B cell (primary cell): ENCODE measurements at regions not wholly inside any gene's neighbourhood (a gene's known extent, or its start where the extent isn't known, plus 50 kb on each side); places are given as distances from the start of the nearest gene placed in this dataset.

ENCODE experiments used
- EZH2 ChIP-seq: IDR thresholded peaks from 2 replicates; pipeline ENCODE4 v1.6.1; 2012; ENCODE audit warnings: borderline replicate concordance, low read depth, mild to moderate bottlenecking, moderate library complexity, low read length; ENCODE audit not compliant: insufficient read depth, poor library complexity, severe bottlenecking
- TF ChIP-seq, protein P1 (sequence below): fragments of 200-600 bp; IDR thresholded peaks from one replicate; pipeline ENCODE4 v1.8.0; 2022; ENCODE audit warnings: antibody characterized with exemption, mild to moderate bottlenecking

DNA sequence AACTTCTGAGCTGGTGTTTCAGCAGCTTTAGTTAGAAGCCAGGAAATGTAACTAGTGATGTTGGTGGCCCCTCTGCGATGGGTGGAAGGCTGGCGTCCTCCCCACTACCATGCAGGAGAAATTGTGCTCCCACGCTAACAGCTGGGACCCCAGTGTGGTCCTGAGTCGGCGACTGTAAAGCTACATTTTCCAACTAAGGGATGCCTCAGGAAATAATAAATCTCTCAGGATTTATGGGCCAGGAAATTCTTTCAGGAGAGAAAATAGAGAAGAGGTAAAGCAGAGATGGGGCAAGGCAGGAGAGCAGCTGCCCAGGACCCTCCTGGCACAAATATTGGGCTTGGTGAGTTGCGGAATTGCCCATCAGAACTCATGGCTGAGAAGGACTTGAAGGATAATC, 186.9 kb downstream of the OPA1 start:
- TF ChIP-seq EZH2 = no peak
- TF ChIP-seq, protein P1, sequence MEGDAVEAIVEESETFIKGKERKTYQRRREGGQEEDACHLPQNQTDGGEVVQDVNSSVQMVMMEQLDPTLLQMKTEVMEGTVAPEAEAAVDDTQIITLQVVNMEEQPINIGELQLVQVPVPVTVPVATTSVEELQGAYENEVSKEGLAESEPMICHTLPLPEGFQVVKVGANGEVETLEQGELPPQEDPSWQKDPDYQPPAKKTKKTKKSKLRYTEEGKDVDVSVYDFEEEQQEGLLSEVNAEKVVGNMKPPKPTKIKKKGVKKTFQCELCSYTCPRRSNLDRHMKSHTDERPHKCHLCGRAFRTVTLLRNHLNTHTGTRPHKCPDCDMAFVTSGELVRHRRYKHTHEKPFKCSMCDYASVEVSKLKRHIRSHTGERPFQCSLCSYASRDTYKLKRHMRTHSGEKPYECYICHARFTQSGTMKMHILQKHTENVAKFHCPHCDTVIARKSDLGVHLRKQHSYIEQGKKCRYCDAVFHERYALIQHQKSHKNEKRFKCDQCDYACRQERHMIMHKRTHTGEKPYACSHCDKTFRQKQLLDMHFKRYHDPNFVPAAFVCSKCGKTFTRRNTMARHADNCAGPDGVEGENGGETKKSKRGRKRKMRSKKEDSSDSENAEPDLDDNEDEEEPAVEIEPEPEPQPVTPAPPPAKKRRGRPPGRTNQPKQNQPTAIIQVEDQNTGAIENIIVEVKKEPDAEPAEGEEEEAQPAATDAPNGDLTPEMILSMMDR = no peak
